ENCODE measurements at regions not wholly inside any gene's neighbourhood (a gene's known extent, or its start where the extent isn't known, plus 50 kb on each side); places are given as distances from the start of the nearest gene placed in this dataset.

DNA sequence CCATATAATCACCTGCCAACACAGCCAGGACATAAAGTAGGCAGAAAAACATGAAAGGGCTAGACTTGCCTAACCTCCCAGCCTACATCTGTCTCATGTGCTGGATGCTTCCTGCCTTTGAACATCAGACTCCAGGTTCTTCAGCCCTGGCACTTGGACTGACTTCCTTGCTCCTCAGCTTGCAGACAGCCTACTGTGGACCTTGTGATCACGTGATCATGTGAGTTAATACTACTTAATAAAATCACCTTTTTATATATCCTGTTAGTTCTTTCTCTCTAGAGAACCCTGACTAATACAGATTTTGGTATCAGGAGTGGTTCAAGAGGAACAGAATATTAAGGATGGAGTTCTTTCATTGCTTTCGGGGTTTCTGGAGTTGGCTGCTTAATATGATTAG lies 2867.6 kb downstream of the PCDH9 start:
- TF ChIP-seq RELA (IDR thresholded peaks at IDR 0.05; ENCODE audit: borderline replicate concordance, partially characterized antibody), result no peak
- TF ChIP-seq RAD51 (IDR thresholded peaks at IDR 0.05), result peak; percentile 45; the same call in 1 of the 2 replicates
- no peak for FAIRE-seq
- Histone ChIP-seq H3K9ac (ENCODE audit: control insufficient read depth, insufficient read depth, low read length) (no peak overlapping the region), H3K36me3 (ENCODE audit: control insufficient read depth in 2 of 2, insufficient read depth in 2 of 2, low read length in 1 of 2) (no peaks in the 10 kb centered on the region), H3K79me2 (ENCODE audit: control insufficient read depth, insufficient read depth, low read length) (no peaks in the 10 kb centered on the region), H4K20me1 (ENCODE audit: control insufficient read depth, insufficient read depth) (no peaks in the 10 kb centered on the region), H2AFZ (ENCODE audit: control insufficient read depth, low read depth, low read length) (no peak overlapping the region), H3K27me3 (replicated peaks in 1 of 2; ENCODE audit: control insufficient read depth in 2 of 2, insufficient read depth in 2 of 2, low read length in 1 of 2) (no peaks in the 10 kb centered on the region), H3K4me3 (no peak overlapping the region), H3K4me2 (ENCODE audit: control insufficient read depth, insufficient read depth) (no peak overlapping the region), H3K4me1 (ENCODE audit: control insufficient read depth, insufficient read depth, low read length) (no peaks in the 10 kb centered on the region), H3K27ac (ENCODE audit: control insufficient read depth, insufficient read depth) (no peak overlapping the region), H3K9me3 (replicated peaks; ENCODE audit: control insufficient read depth, insufficient read depth, low read length) (no peaks in the 10 kb centered on the region)
- intact Hi-C loops (cut with micrococcal nuclease; ENCODE audit: unreplicated experiment), result no loop called here
- WGBS (ENCODE audit: insufficient coverage, insufficient replicate concordance, low lambda C conversion rate, missing lambda C conversion rate), result 42% methylated on average over 2 of the region's 2 CpGs
- in situ Hi-C loops (cut with MboI), result no loop called here
- DNase-seq (ENCODE audit: low read depth, low spot score), result no peak
- no TSS peak for BruUV-seq (replicated peaks)
- POLR2A ChIA-PET, result no interaction called here
- RAD21 ChIA-PET (ENCODE audit: unreplicated experiment), result no interaction called here
- CTCF ChIA-PET, result no interaction called here
- SMC1A ChIA-PET (ENCODE audit: uncharacterized antibody, unreplicated experiment), result no interaction called here
- ATAC-seq, result no peak

DNA sequence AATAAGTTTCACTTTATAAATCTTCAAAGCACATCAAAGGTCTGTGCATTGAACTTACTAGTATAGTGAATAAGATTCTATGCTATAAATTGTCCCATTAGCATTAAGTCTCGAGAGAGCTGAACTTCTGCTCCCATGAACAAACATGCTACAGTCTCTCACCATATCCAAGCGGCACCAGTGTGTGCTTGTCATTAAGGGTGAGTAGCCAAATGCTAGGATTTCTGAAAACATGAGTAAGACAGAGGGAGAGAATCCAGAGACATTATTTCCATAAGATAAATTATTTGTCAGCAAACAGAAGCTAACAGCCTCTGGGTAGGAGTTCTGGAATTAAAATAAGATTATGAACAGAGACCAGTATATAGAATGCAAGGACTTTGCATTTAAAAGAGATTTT lies 2882.5 kb downstream of the PCDH9 start:
- DNase-seq (ENCODE audit: low read depth, low spot score) (no peak), FAIRE-seq (no peak), ATAC-seq (no peak)
- Histone ChIP-seq H3K4me1 (ENCODE audit: control insufficient read depth, insufficient read depth, low read length) (no peaks in the 10 kb centered on the region), H2AFZ (ENCODE audit: control insufficient read depth, low read depth, low read length) (no peak overlapping the region), H3K27ac (ENCODE audit: control insufficient read depth, insufficient read depth) (no peak overlapping the region), H3K27me3 (replicated peaks in 1 of 2; ENCODE audit: control insufficient read depth in 2 of 2, insufficient read depth in 2 of 2, low read length in 1 of 2) (no peaks in the 10 kb centered on the region), H3K4me3 (no peak overlapping the region), H3K9me3 (replicated peaks; ENCODE audit: control insufficient read depth, insufficient read depth, low read length) (no peaks in the 10 kb centered on the region), H3K79me2 (ENCODE audit: control insufficient read depth, insufficient read depth, low read length) (no peaks in the 10 kb centered on the region), H3K4me2 (ENCODE audit: control insufficient read depth, insufficient read depth) (no peak overlapping the region), H3K9ac (ENCODE audit: control insufficient read depth, insufficient read depth, low read length) (no peak overlapping the region), H3K36me3 (ENCODE audit: control insufficient read depth in 2 of 2, insufficient read depth in 2 of 2, low read length in 1 of 2) (no peaks in the 10 kb centered on the region), H4K20me1 (ENCODE audit: control insufficient read depth, insufficient read depth) (no peaks in the 10 kb centered on the region)
- BruUV-seq (replicated peaks), result no TSS peak
- no peak for TF ChIP-seq TAF1 (IDR thresholded peaks at IDR 0.05; ENCODE audit: borderline replicate concordance, low read depth, low read length)
- CTCF ChIA-PET, result interaction anchor here (0.6 kb wide), 1 partner anchor 24 kb away, joined by 3 read pairs; no protein-coding TSS in a partner anchor
- WGBS (ENCODE audit: insufficient coverage, insufficient replicate concordance, low lambda C conversion rate, missing lambda C conversion rate), result 24% methylated on average over 2 of the region's 2 CpGs
- SMC1A ChIA-PET (ENCODE audit: uncharacterized antibody, unreplicated experiment), result no interaction called here
- POLR2A ChIA-PET, result no interaction called here
- RAD21 ChIA-PET (ENCODE audit: unreplicated experiment), result no interaction called here
- in situ Hi-C loops (cut with MboI) (no loop called here), intact Hi-C loops (cut with micrococcal nuclease; ENCODE audit: unreplicated experiment) (no loop called here)
